Caco-2 (cell line): ENCODE measurements at regions not wholly inside any gene's neighbourhood (a gene's known extent, or its start where the extent isn't known, plus 50 kb on each side); places are given as distances from the start of the nearest gene placed in this dataset.

Experiments
- BruUV-seq: library from RNA; stranded (reverse); fragments of 400-500 nt; replicated peaks from 2 replicates; lab custom pipeline; 2021; lab: Mats Ljungman, UMichigan
- CTCF ChIA-PET: fragments of 300-600 bp; sonication (Branson Sonifier 250); formaldehyde crosslinking; loops from one replicate; lab custom pipeline; 2022; ENCODE audit warnings: antibody characterized with exemption; lab: Charles Lee
- POLR2A ChIA-PET: fragments of 300-600 bp; sonication (Branson Sonifier 250); formaldehyde crosslinking; loops from one replicate; lab custom pipeline; 2022; ENCODE audit warnings: antibody characterized with exemption; lab: Charles Lee
- DNase-seq, 2 experiments: peaks; one replicate each; pipeline versions ENCODE4 v3.0.0 to v3.0.0-alpha.2; 2020 to 2022
- H3K27me3 ChIP-seq: replicated peaks from 2 replicates; pipeline ENCODE4 v1.6.0; 2011; ENCODE audit warnings: low read length; ENCODE audit not compliant: control insufficient read depth, insufficient read depth
- H3K36me3 ChIP-seq: 2 replicates; pipeline ENCODE4 v1.5.1; 2011; ENCODE audit warnings: low read length; ENCODE audit not compliant: control insufficient read depth, insufficient read depth
- H3K4me1 ChIP-seq: fragments of 250-450 bp; sonication (Bioruptor Pico); 2 replicates; pipeline ENCODE4 v1.5.1; 2020; ENCODE audit warnings: mild to moderate bottlenecking
- H3K4me3 ChIP-seq: 2 replicates; pipeline ENCODE4 v1.5.1; 2011; ENCODE audit warnings: low read depth, mild to moderate bottlenecking, control low read depth, low read length
- H3K9me3 ChIP-seq: fragments of 250-450 bp; sonication (Bioruptor Pico); 2 replicates; pipeline ENCODE4 v1.5.1; 2020; ENCODE audit warnings: mild to moderate bottlenecking, moderate library complexity
- H3K27ac Mint-ChIP-seq: one replicate; pipeline ENCODE4 v1.8.0; 2022; ENCODE audit warnings: mixed read lengths; ENCODE audit not compliant: unreplicated experiment
- H3K27me3 Mint-ChIP-seq: one replicate; pipeline ENCODE4 v1.8.0; 2022; ENCODE audit warnings: mixed read lengths; ENCODE audit not compliant: insufficient read depth, unreplicated experiment
- H3K36me3 Mint-ChIP-seq: one replicate; pipeline ENCODE4 v1.8.0; 2022; ENCODE audit warnings: mild to moderate bottlenecking, mixed read lengths; ENCODE audit not compliant: insufficient read depth, unreplicated experiment
- H3K4me1 Mint-ChIP-seq: one replicate; pipeline ENCODE4 v1.8.0; 2022; ENCODE audit warnings: low read depth, mixed read lengths; ENCODE audit not compliant: unreplicated experiment
- H3K4me3 Mint-ChIP-seq: one replicate; pipeline ENCODE4 v1.8.0; 2022; ENCODE audit warnings: mild to moderate bottlenecking, moderate library complexity, mixed read lengths; ENCODE audit not compliant: unreplicated experiment
- H3K9me3 Mint-ChIP-seq: one replicate; pipeline ENCODE4 v1.8.0; 2022; ENCODE audit warnings: mixed read lengths; ENCODE audit not compliant: unreplicated experiment
- intact Hi-C: fragments of 100-400 bp; cut with micrococcal nuclease; formaldehyde crosslinking; loops from one replicate; pipeline ENCODE4 v1.10.0; 2022; ENCODE audit not compliant: unreplicated experiment
- TF ChIP-seq, protein P1 (sequence below), 2 experiments: fragments of 200-600 bp in 1 of 2; IDR thresholded peaks; 1 replicate in 1 of 2; 2 replicates in 1 of 2; pipeline versions ENCODE4 v1.5.1 to v1.8.0; 2011 to 2022; ENCODE audit warnings: antibody characterized with exemption in 1 of 2, control low read depth in 1 of 2, inconsistent platforms in 1 of 2, low read depth in 1 of 2, low read length in 1 of 2, mild to moderate bottlenecking in 1 of 2, moderate library complexity in 1 of 2; ENCODE audit not compliant: insufficient read depth in 1 of 2, severe bottlenecking in 1 of 2, unreplicated experiment in 1 of 2

- H3K4me1 Mint-ChIP-seq = no peaks in the 10 kb centered on the region
- Histone ChIP-seq H3K4me1 (no peaks in the 10 kb centered on the region), H3K36me3 (no peaks in the 10 kb centered on the region), H3K27me3 (no peaks in the 10 kb centered on the region), H3K9me3 (no peaks in the 10 kb centered on the region; the same call in 1 of the 2 replicates), H3K4me3 (no peak overlapping the region)
- H3K27me3 Mint-ChIP-seq = no peaks in the 10 kb centered on the region
- peaks cover 13% of the 10 kb centered on the region for H3K9me3 Mint-ChIP-seq
- DNase-seq = no peak
- H3K27ac Mint-ChIP-seq = no peak overlapping the region
- H3K4me3 Mint-ChIP-seq = no peak overlapping the region
- no peaks in the 10 kb centered on the region for H3K36me3 Mint-ChIP-seq
- ChIA-PET CTCF (no interaction called here), POLR2A (no interaction called here)
- no TSS peak for BruUV-seq
- TF ChIP-seq, protein P1, sequence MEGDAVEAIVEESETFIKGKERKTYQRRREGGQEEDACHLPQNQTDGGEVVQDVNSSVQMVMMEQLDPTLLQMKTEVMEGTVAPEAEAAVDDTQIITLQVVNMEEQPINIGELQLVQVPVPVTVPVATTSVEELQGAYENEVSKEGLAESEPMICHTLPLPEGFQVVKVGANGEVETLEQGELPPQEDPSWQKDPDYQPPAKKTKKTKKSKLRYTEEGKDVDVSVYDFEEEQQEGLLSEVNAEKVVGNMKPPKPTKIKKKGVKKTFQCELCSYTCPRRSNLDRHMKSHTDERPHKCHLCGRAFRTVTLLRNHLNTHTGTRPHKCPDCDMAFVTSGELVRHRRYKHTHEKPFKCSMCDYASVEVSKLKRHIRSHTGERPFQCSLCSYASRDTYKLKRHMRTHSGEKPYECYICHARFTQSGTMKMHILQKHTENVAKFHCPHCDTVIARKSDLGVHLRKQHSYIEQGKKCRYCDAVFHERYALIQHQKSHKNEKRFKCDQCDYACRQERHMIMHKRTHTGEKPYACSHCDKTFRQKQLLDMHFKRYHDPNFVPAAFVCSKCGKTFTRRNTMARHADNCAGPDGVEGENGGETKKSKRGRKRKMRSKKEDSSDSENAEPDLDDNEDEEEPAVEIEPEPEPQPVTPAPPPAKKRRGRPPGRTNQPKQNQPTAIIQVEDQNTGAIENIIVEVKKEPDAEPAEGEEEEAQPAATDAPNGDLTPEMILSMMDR (IDR thresholded peaks at IDR 0.05; ENCODE audit: insufficient read depth in 1 of 2, low read depth in 1 of 2, low read length in 1 of 2, severe bottlenecking in 1 of 2, unreplicated experiment in 1 of 2) = no peak
- intact Hi-C loops = no loop called here
Observed at GRCh38 chr12:61804301-61804700, 455.9 kb upstream of the USP15 start.

- TF ChIP-seq, protein P1 (IDR thresholded peaks at IDR 0.05; ENCODE audit: insufficient read depth in 1 of 2, low read depth in 1 of 2, low read length in 1 of 2, severe bottlenecking in 1 of 2, unreplicated experiment in 1 of 2) = no peak
- ChIA-PET POLR2A (no interaction called here), CTCF (no interaction called here)
- intact Hi-C loops = no loop called here
- peaks cover 13% of the 10 kb centered on the region for H3K9me3 Mint-ChIP-seq
- Histone ChIP-seq H3K9me3 (no peaks in the 10 kb centered on the region; the same call in 1 of the 2 replicates), H3K4me1 (no peaks in the 10 kb centered on the region), H3K27me3 (no peaks in the 10 kb centered on the region), H3K36me3 (no peaks in the 10 kb centered on the region), H3K4me3 (no peak overlapping the region)
- DNase-seq = no peak
- H3K27me3 Mint-ChIP-seq = no peaks in the 10 kb centered on the region
- H3K36me3 Mint-ChIP-seq = no peaks in the 10 kb centered on the region
- no peak overlapping the region for H3K27ac Mint-ChIP-seq
- H3K4me1 Mint-ChIP-seq = no peaks in the 10 kb centered on the region
- no TSS peak for BruUV-seq
- H3K4me3 Mint-ChIP-seq = no peak overlapping the region
Observed at GRCh38 chr12:61808856-61809255, 451.3 kb upstream of the USP15 start.

DNA sequence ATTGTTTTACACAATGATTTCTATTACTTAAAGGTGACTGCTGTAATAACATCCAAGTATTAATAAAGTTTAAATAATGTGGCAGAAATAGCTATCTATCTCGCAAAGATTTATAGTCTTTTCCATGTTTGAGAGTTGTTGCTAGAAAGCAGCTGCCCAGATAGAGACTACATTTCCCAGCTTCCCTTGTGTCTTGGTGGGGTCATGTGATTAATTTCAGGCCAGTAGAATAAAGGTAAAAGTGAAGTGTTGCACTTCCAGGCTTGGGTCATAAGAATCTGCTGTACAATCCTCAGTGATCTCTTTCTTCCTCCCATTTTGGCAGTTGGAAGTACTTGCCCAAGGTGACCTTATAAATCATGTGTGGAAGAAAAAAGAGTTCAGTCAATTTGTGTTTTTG, 449.7 kb upstream of the USP15 start:
- CTCF ChIA-PET = no interaction called here
- no peaks in the 10 kb centered on the region for H3K27me3 ChIP-seq
- H3K27me3 Mint-ChIP-seq = no peaks in the 10 kb centered on the region

More for the DNA sequence above, 449.7 kb upstream of the USP15 start:
- no peak for DNase-seq
- Mint-ChIP-seq H3K27ac (no peak overlapping the region), H3K36me3 (no peaks in the 10 kb centered on the region), H3K4me1 (no peaks in the 10 kb centered on the region), H3K9me3 (peaks cover 13% of the 10 kb centered on the region), H3K4me3 (no peak overlapping the region)
- Histone ChIP-seq H3K4me3 (no peak overlapping the region), H3K9me3 (no peaks in the 10 kb centered on the region; the same call in 1 of the 2 replicates), H3K36me3 (no peaks in the 10 kb centered on the region), H3K4me1 (no peaks in the 10 kb centered on the region)
- TF ChIP-seq, protein P1 (IDR thresholded peaks at IDR 0.05; ENCODE audit: insufficient read depth in 1 of 2, low read depth in 1 of 2, low read length in 1 of 2, severe bottlenecking in 1 of 2, unreplicated experiment in 1 of 2) = no peak
- BruUV-seq = no TSS peak
- intact Hi-C loops = no loop called here
- POLR2A ChIA-PET = no interaction called here
